H9 (cell line): ENCODE measurements at regions not wholly inside any gene's neighbourhood (a gene's known extent, or its start where the extent isn't known, plus 50 kb on each side); places are given as distances from the start of the nearest gene placed in this dataset.

Experiments used
- DNase-seq: peaks from one replicate; pipeline ENCODE4 v3.0.0-alpha.2; 2017
- H2AFZ ChIP-seq: one replicate; pipeline ENCODE4 v1.6.1; 2013; ENCODE audit warnings: mild to moderate bottlenecking, low read length, control low read depth, moderate library complexity
- H2AK5ac ChIP-seq: 2 replicates; pipeline ENCODE4 v1.6.1; 2013; ENCODE audit warnings: low read length, control low read depth, mixed read lengths; ENCODE audit not compliant: insufficient read length
- H2BK120ac ChIP-seq: one replicate; pipeline ENCODE4 v1.6.1; 2013; ENCODE audit warnings: low read depth, mild to moderate bottlenecking, low read length, control low read depth, inconsistent platforms; ENCODE audit not compliant: poor library complexity, severe bottlenecking
- H2BK12ac ChIP-seq: 2 replicates; pipeline ENCODE4 v1.6.1; 2013; ENCODE audit warnings: low read length, control low read depth, mixed read lengths, low read depth; ENCODE audit not compliant: insufficient read length
- H2BK15ac ChIP-seq: 2 replicates; pipeline ENCODE4 v1.6.1; 2013; ENCODE audit warnings: low read depth, low read length, control low read depth
- H2BK20ac ChIP-seq: one replicate; pipeline ENCODE4 v1.6.1; 2013; ENCODE audit warnings: low read depth, mild to moderate bottlenecking, low read length, control low read depth, inconsistent platforms; ENCODE audit not compliant: poor library complexity, severe bottlenecking
- H2BK5ac ChIP-seq: 2 replicates; pipeline ENCODE4 v1.6.1; 2013; ENCODE audit warnings: low read length, control low read depth, mixed read lengths; ENCODE audit not compliant: insufficient read length
- H3K14ac ChIP-seq: 2 replicates; pipeline ENCODE4 v1.6.1; 2013; ENCODE audit warnings: low read length, control low read depth; ENCODE audit not compliant: insufficient read depth
- H3K18ac ChIP-seq: 2 replicates; pipeline ENCODE4 v1.6.1; 2013; ENCODE audit warnings: low read depth, mild to moderate bottlenecking, mixed read lengths, low read length, control low read depth; ENCODE audit not compliant: insufficient read length
- H3K23ac ChIP-seq: 2 replicates; pipeline ENCODE4 v1.6.1; 2013; ENCODE audit warnings: low read length, control low read depth, mixed read lengths, low read depth; ENCODE audit not compliant: insufficient read length
- H3K23me2 ChIP-seq: 2 replicates; pipeline ENCODE4 v1.6.1; 2013; ENCODE audit warnings: low read depth, mild to moderate bottlenecking, mixed read lengths, low read length, control low read depth; ENCODE audit not compliant: insufficient read length, poor library complexity, severe bottlenecking
- H3K27ac ChIP-seq: 2 replicates; pipeline ENCODE4 v1.5.1; 2013; ENCODE audit warnings: low read length, control low read depth, mixed read lengths, low read depth; ENCODE audit not compliant: insufficient read length
- H3K27me3 ChIP-seq: 2 replicates; pipeline ENCODE4 v1.6.1; 2013; ENCODE audit warnings: low read length, control low read depth, inconsistent platforms; ENCODE audit not compliant: insufficient read depth
- H3K4ac ChIP-seq: 2 replicates; pipeline ENCODE4 v1.6.1; 2013; ENCODE audit warnings: low read depth, mild to moderate bottlenecking, control low read depth, inconsistent platforms, low read length, moderate library complexity
- H3K4me1 ChIP-seq: 2 replicates; pipeline ENCODE4 v1.6.1; 2013; ENCODE audit warnings: low read length, control low read depth, inconsistent platforms; ENCODE audit not compliant: insufficient read depth
- H3K4me2 ChIP-seq: 2 replicates; pipeline ENCODE4 v1.6.1; 2013; ENCODE audit warnings: low read length, control low read depth, mixed read lengths; ENCODE audit not compliant: insufficient read length, insufficient read depth
- H3K56ac ChIP-seq: 2 replicates; pipeline ENCODE4 v1.6.1; 2013; ENCODE audit warnings: low read depth, mild to moderate bottlenecking, mixed read lengths, low read length, control low read depth; ENCODE audit not compliant: insufficient read length
- H3K79me1 ChIP-seq: 2 replicates; pipeline ENCODE4 v1.6.1; 2013; ENCODE audit warnings: low read depth, mild to moderate bottlenecking, moderate library complexity, low read length, control low read depth, inconsistent platforms; ENCODE audit not compliant: insufficient read depth, poor library complexity, severe bottlenecking
- H3K79me2 ChIP-seq: 2 replicates; pipeline ENCODE4 v1.6.1; 2013; ENCODE audit warnings: low read length, control low read depth, inconsistent platforms; ENCODE audit not compliant: insufficient read depth
- H3K9ac ChIP-seq: 2 replicates; pipeline ENCODE4 v1.6.1; 2013; ENCODE audit warnings: low read length, control low read depth, mixed read lengths; ENCODE audit not compliant: insufficient read length; ENCODE audit errors: extremely low read depth
- H3K9me3 ChIP-seq: one replicate; pipeline ENCODE4 v1.6.1; 2013; ENCODE audit warnings: low read depth, low read length, inconsistent platforms; ENCODE audit not compliant: control insufficient read depth
- H3T11ph ChIP-seq: one replicate; pipeline ENCODE4 v1.6.1; 2013; ENCODE audit warnings: mild to moderate bottlenecking, low read length, control low read depth, inconsistent platforms
- H4K20me1 ChIP-seq: one replicate; pipeline ENCODE4 v1.6.1; 2013; ENCODE audit not compliant: control insufficient read depth, insufficient read length, insufficient read depth
- H4K5ac ChIP-seq: 2 replicates; pipeline ENCODE4 v1.6.1; 2013; ENCODE audit warnings: low read depth, mild to moderate bottlenecking, mixed read lengths, low read length, control low read depth; ENCODE audit not compliant: insufficient read length
- H4K8ac ChIP-seq: replicated peaks from 2 replicates; pipeline ENCODE4 v1.6.1; 2013; ENCODE audit warnings: low read length, control low read depth, mixed read lengths, low read depth; ENCODE audit not compliant: insufficient read length
- H4K91ac ChIP-seq: 2 replicates; pipeline ENCODE4 v1.6.1; 2013; ENCODE audit warnings: low read depth, mild to moderate bottlenecking, moderate library complexity, mixed read lengths, low read length, control low read depth; ENCODE audit not compliant: insufficient read length
- H3K27ac Mint-ChIP-seq, 3 experiments: 2 replicates in 2 of 3; 3 replicates in 1 of 3; pipeline ENCODE4 v1.8.0; 2020 to 2021; ENCODE audit warnings: mixed read lengths in 3 of 3, mild to moderate bottlenecking in 1 of 3, moderate library complexity in 1 of 3
- H3K27me3 Mint-ChIP-seq: 2 replicates; pipeline ENCODE4 v1.8.0; 2021; ENCODE audit warnings: low read depth, mild to moderate bottlenecking, moderate library complexity, mixed read lengths
- H3K36me3 Mint-ChIP-seq, 3 experiments: 2 replicates in 2 of 3; 3 replicates in 1 of 3; pipeline ENCODE4 v1.8.0; 2020 to 2021; ENCODE audit warnings: low read depth in 3 of 3, mixed read lengths in 3 of 3; ENCODE audit not compliant: insufficient read depth in 1 of 3
- H3K4me1 Mint-ChIP-seq, 2 experiments: 2 replicates each; pipeline ENCODE4 v1.8.0; 2020; ENCODE audit warnings: mixed read lengths in 2 of 2
- H3K4me3 Mint-ChIP-seq, 2 experiments: 2 replicates in 1 of 2; 3 replicates in 1 of 2; pipeline ENCODE4 v1.8.0; 2020 to 2021; ENCODE audit warnings: mild to moderate bottlenecking in 2 of 2, mixed read lengths in 2 of 2, moderate library complexity in 1 of 2
- H3K9me3 Mint-ChIP-seq, 2 experiments: 2 replicates in 1 of 2; 3 replicates in 1 of 2; pipeline ENCODE4 v1.8.0; 2020; ENCODE audit warnings: mild to moderate bottlenecking in 2 of 2, mixed read lengths in 2 of 2, moderate library complexity in 1 of 2
- CTCF ChIP-seq: fragments of 200-600 bp; sonication (generic); conservative IDR thresholded peaks from 3 replicates; pipeline ENCODE4 v1.8.0; 2021; ENCODE audit warnings: antibody characterized with exemption, mild to moderate bottlenecking

DNA sequence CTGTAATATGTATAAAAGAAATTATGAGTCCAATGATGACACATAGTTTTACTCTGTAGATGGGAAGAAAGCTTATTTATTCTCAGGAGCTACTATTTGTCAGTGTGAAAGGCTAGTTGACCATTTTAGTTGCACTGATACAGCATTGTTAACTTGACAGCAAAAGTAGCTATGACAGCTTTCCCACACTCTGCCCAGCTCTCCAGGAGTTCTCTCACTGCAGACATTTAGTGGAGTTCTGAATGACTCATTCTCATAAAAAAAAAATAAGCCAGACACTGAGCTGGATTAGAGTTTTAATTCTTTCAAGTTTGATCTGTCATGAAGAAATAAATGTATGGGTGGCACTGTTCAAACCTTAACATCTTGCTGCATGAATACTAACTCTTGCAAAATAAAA, 77.2 kb upstream of the CFAP20DC start:
- peaks cover 41 to 47% of the 10 kb centered on the region in 2 experiments for H3K4me1 Mint-ChIP-seq
- Histone ChIP-seq H3K14ac (no peak overlapping the region), H3K27ac (no peak overlapping the region), H3K23me2 (no peaks in the 10 kb centered on the region), H3K4me1 (peaks cover 6% of the 10 kb centered on the region; the same call in 1 of the 2 replicates), H2AFZ (no peak overlapping the region), H3K9ac (no peak overlapping the region), H4K20me1 (no peaks in the 10 kb centered on the region), H2BK12ac (no peak overlapping the region), H4K8ac (no peak overlapping the region), H2BK15ac (no peak overlapping the region), H4K5ac (no peak overlapping the region), H3K27me3 (no peaks in the 10 kb centered on the region), H3K79me1 (no peaks in the 10 kb centered on the region), H2AK5ac (no peak overlapping the region), H4K91ac (no peak overlapping the region), H3K23ac (no peak overlapping the region), H3K4me2 (no peak overlapping the region), H3K18ac (no peak overlapping the region), H2BK5ac (no peak overlapping the region), H2BK120ac (no peak overlapping the region), H3K4ac (no peak overlapping the region), H3K9me3 (no peaks in the 10 kb centered on the region), H2BK20ac (no peak overlapping the region), H3K79me2 (no peaks in the 10 kb centered on the region), H3T11ph (no peak overlapping the region), H3K56ac (no peak overlapping the region)
- no peak overlapping the region for H3K27ac Mint-ChIP-seq
- DNase-seq = no peak
- peaks cover 0 to 12% (median 3%) of the 10 kb centered on the region in 3 experiments; a peak in 4 of 7 replicates for H3K36me3 Mint-ChIP-seq
- H3K9me3 Mint-ChIP-seq = peaks cover 4 to 5% of the 10 kb centered on the region in 2 experiments; a peak in 3 of 5 replicates
- H3K27me3 Mint-ChIP-seq = no peaks in the 10 kb centered on the region; the same call in none of the 2 replicates
- no peak for TF ChIP-seq CTCF
- no peak overlapping the region for H3K4me3 Mint-ChIP-seq
